ENCODE measurements at regions not wholly inside any gene's neighbourhood (a gene's known extent, or its start where the extent isn't known, plus 50 kb on each side); places are given as distances from the start of the nearest gene placed in this dataset.
"Not testable (repeated sequence)": the region's sequence is repeated elsewhere in the genome, so short reads cannot be mapped to it uniquely, and the experiment has no call there.

DNA sequence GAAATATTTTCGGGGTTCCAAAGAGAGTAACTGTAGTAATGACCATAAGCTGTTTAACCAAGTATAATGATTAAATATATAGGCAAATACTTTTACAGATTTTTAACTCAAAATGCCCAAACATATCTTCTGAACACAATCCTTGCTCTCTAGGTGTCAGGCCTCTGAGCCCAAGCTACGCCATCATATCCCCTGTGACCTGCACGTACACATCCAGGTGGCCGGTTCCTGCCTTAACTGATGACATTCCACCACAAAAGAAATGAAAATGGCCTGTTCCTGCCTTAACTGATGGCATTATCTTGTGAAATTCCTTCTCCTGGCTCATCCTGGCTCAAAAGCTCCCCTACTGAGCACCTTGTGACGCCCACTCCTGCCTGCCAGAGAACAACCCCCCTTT, 1305.1 kb upstream of the ACVR2A start:
- H3K4me3 ChIP-seq (ENCODE audit: low read length); H3K27ac ChIP-seq (ENCODE audit: low read depth, low read length); H3K9ac ChIP-seq (ENCODE audit: low read length); H3K4me1 ChIP-seq (ENCODE audit: control insufficient read depth, insufficient read depth, low read length); H3K27me3 ChIP-seq (ENCODE audit: control insufficient read depth, insufficient read depth, low read length); H3K36me3 ChIP-seq (ENCODE audit: control insufficient read depth, insufficient read depth, low read length): not testable (repeated sequence)

DNA sequence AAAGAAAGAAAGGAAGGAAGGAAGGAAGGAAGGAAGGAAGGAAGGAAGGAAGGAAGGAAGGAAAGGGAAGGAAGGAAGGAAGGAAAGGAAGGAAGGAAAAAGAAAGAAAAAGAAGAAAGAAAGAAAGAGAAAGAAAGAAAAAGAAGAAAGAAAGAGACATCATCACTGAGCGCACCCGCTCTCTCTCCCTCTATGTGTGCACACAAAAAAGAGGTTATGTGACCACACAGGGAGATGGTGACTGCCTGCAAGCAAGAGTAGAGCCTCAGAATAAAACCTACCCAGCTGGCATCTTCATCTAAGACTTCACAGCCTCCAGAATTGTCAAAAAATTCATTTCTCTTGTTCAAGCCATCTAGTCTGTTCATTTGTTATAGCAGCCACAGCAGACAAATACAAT, 1307.4 kb upstream of the ACVR2A start:
- H3K27ac ChIP-seq (ENCODE audit: low read depth, low read length): no peak overlapping the region
- no peak overlapping the region for H3K4me3 ChIP-seq (ENCODE audit: low read length)
- H3K4me1 ChIP-seq (ENCODE audit: control insufficient read depth, insufficient read depth, low read length): no peaks in the 10 kb centered on the region
- no peaks in the 10 kb centered on the region for H3K36me3 ChIP-seq (ENCODE audit: control insufficient read depth, insufficient read depth, low read length)
- H3K9ac ChIP-seq (ENCODE audit: low read length): no peak overlapping the region
- H3K27me3 ChIP-seq (ENCODE audit: control insufficient read depth, insufficient read depth, low read length): no peaks in the 10 kb centered on the region

DNA sequence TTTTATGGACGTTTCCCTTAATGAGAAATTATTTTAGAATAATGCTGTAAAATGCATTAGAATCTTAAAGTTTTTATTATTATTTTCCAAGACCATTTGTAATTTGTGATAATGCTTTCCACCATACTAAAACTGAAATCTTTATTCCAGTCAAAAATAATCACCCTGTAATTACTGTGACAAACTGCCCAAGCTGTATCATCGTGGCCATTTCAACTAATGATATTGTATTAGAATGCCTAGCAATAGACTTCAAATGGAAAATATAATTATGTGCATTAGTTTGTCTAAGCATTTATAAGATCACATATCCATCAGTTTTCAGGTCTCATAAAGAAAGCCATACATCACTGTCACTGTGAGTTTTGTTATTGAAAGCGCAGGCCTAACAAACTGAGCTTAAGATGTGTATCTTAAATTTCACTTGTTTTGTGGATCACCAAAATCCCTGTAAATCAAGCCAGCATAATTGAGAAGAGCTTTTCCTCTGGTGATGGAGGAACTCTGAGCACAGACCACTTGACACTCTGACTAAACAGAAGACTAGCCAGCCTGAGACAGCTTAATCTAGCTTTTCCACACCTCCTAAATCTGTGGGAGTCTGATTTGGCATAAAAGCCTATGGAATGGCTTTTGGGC, 1312.2 kb upstream of the ACVR2A start:
- H3K4me3 ChIP-seq (ENCODE audit: low read length): no peak overlapping the region

DNA sequence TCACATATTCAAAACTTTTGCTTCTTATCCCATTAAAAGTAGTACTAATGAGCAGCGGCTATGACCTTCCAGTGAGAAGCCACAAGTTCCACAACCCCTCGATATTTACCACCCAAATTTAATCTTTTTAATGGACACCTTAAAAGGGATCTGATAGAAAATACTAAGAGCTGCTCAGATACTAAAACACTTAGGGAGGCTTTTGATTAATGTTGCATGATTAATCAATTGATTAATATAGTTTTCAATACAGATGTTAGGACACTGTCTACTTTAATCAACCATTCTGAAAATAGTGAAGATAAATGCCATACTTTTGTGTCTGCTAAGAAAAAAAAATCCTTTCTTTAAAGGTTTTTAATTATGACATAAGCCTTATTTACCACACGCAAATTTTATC, 1312.8 kb upstream of the ACVR2A start:
- Histone ChIP-seq H3K9ac (ENCODE audit: low read length) (no peak overlapping the region), H3K27me3 (ENCODE audit: control insufficient read depth, insufficient read depth, low read length) (no peaks in the 10 kb centered on the region), H3K4me3 (ENCODE audit: low read length) (no peak overlapping the region), H3K36me3 (ENCODE audit: control insufficient read depth, insufficient read depth, low read length) (no peaks in the 10 kb centered on the region), H3K4me1 (ENCODE audit: control insufficient read depth, insufficient read depth, low read length) (no peaks in the 10 kb centered on the region), H3K27ac (ENCODE audit: low read depth, low read length) (no peak overlapping the region)

More for the DNA sequence above, 1312.2 kb upstream of the ACVR2A start:
- no peaks in the 10 kb centered on the region for H3K36me3 ChIP-seq (ENCODE audit: control insufficient read depth, insufficient read depth, low read length)
- no peaks in the 10 kb centered on the region for H3K27me3 ChIP-seq (ENCODE audit: control insufficient read depth, insufficient read depth, low read length)
- H3K4me1 ChIP-seq (ENCODE audit: control insufficient read depth, insufficient read depth, low read length): no peaks in the 10 kb centered on the region
- H3K9ac ChIP-seq (ENCODE audit: low read length): no peak overlapping the region
- H3K27ac ChIP-seq (ENCODE audit: low read depth, low read length): no peak overlapping the region

DNA sequence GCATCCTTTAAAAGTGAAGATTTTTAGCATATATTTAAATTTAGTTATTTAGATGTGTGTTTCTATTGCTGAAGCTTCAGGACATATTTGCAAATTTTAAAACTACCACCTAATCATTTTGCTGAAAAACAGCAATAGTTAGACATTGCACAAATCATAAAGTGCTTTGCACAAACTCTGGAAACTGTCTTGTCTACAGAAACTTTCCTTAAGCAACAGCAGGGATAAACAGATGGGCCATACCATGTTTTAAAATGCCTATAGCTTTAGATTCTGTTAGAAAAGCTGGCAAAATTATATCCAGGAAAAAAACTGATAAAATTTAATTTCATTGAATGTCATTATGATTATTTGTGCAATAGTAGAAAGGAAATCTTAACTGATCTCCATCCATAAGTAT, 1313.9 kb upstream of the ACVR2A start:
- Histone ChIP-seq H3K27ac (ENCODE audit: low read depth, low read length) (no peak overlapping the region), H3K27me3 (ENCODE audit: control insufficient read depth, insufficient read depth, low read length) (no peaks in the 10 kb centered on the region), H3K36me3 (ENCODE audit: control insufficient read depth, insufficient read depth, low read length) (no peaks in the 10 kb centered on the region), H3K4me3 (ENCODE audit: low read length) (no peak overlapping the region), H3K9ac (ENCODE audit: low read length) (no peak overlapping the region), H3K4me1 (ENCODE audit: control insufficient read depth, insufficient read depth, low read length) (no peaks in the 10 kb centered on the region)

DNA sequence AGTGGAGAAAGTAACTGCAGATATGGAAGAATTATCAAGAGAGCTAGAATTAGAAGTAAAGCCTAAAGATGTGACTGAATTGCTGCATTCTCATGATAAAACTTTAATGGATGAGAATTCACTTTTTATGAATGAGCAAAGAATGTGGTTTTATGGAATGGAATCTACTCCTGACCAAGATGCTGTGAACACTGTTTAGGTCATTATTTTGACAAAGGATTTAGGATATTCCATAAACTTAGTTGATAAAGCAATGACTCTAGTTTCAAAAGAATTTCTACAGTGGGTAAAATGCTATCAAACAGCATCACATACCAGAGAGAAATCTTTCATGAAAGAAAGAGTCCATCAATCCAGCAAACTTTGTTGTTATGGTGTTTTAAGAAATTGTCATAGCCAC, 1317.7 kb upstream of the ACVR2A start:
- Histone ChIP-seq H3K36me3 (ENCODE audit: control insufficient read depth, insufficient read depth, low read length) (no peaks in the 10 kb centered on the region), H3K27me3 (ENCODE audit: control insufficient read depth, insufficient read depth, low read length) (no peaks in the 10 kb centered on the region), H3K4me1 (ENCODE audit: control insufficient read depth, insufficient read depth, low read length) (no peaks in the 10 kb centered on the region), H3K27ac (ENCODE audit: low read depth, low read length) (no peak overlapping the region), H3K4me3 (ENCODE audit: low read length) (no peak overlapping the region), H3K9ac (ENCODE audit: low read length) (no peak overlapping the region)

DNA sequence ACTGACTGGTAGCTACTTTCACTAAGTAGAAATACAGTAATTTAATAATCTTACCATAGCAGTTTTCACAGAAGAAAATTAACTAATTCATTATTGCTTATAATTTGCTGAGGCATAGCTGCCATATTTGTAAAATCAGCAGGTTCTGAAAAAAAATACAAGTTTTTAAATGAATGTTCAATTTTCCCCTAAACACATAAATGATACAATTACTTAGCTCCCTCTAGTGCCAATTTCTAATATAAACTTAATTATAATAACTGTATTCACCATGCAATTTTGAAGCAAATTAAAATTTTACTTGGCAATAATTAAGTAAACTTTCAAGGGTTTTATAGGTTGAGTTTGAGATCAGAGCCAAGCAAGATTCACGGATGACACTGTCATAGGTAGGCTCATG, 1321.6 kb upstream of the ACVR2A start:
- H3K4me3 ChIP-seq (ENCODE audit: low read length): no peak overlapping the region
- no peaks in the 10 kb centered on the region for H3K36me3 ChIP-seq (ENCODE audit: control insufficient read depth, insufficient read depth, low read length)
- no peaks in the 10 kb centered on the region for H3K4me1 ChIP-seq (ENCODE audit: control insufficient read depth, insufficient read depth, low read length)
- no peak overlapping the region for H3K27ac ChIP-seq (ENCODE audit: low read depth, low read length)
- no peak overlapping the region for H3K9ac ChIP-seq (ENCODE audit: low read length)
- no peaks in the 10 kb centered on the region for H3K27me3 ChIP-seq (ENCODE audit: control insufficient read depth, insufficient read depth, low read length)

DNA sequence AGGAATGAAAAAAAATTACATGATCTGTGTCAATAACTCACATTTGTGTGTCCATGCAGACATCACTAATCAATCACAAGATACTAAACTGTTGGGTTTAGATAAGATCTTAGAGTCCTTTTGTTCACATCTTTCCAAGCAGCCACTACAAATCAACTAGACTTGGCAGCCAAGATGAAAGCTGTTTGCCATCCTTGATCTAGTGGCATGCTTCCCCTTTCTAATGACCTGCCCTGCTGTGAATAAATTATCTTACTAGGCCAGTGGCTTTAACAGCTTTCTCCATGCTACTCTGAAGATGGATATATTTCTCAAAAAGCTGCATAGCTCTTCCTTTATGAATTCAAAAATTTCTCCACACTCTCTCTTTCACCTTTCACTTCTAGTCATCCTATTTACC, 1338.0 kb upstream of the ACVR2A start:
- Histone ChIP-seq H3K9ac (ENCODE audit: low read length) (no peak overlapping the region), H3K4me1 (ENCODE audit: control insufficient read depth, insufficient read depth, low read length) (no peaks in the 10 kb centered on the region), H3K4me3 (ENCODE audit: low read length) (no peak overlapping the region), H3K36me3 (ENCODE audit: control insufficient read depth, insufficient read depth, low read length) (no peaks in the 10 kb centered on the region), H3K27me3 (ENCODE audit: control insufficient read depth, insufficient read depth, low read length) (no peaks in the 10 kb centered on the region), H3K27ac (ENCODE audit: low read depth, low read length) (no peak overlapping the region)

DNA sequence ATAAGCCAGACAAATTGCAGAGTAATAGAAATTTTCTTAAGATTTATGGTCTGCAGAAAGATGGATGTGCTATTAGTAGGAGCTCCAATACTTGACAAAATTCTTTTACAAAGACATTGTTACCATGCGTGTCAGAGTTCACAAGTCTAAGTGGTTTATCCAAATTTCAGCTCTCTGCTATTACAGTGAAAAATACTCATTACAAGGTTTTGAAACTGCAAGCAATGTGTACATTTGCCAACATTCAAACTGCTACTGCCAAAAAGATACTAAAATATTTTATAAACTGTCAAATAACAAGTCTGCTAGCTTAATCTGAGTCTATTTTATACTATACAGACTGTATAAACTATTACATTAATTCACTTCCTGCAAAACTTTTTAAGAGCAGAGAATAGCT, 1341.5 kb upstream of the ACVR2A start:
- Histone ChIP-seq H3K4me3 (ENCODE audit: low read length) (no peak overlapping the region), H3K27ac (ENCODE audit: low read depth, low read length) (no peak overlapping the region), H3K4me1 (ENCODE audit: control insufficient read depth, insufficient read depth, low read length) (no peaks in the 10 kb centered on the region), H3K27me3 (ENCODE audit: control insufficient read depth, insufficient read depth, low read length) (no peaks in the 10 kb centered on the region), H3K9ac (ENCODE audit: low read length) (no peak overlapping the region), H3K36me3 (ENCODE audit: control insufficient read depth, insufficient read depth, low read length) (no peaks in the 10 kb centered on the region)

DNA sequence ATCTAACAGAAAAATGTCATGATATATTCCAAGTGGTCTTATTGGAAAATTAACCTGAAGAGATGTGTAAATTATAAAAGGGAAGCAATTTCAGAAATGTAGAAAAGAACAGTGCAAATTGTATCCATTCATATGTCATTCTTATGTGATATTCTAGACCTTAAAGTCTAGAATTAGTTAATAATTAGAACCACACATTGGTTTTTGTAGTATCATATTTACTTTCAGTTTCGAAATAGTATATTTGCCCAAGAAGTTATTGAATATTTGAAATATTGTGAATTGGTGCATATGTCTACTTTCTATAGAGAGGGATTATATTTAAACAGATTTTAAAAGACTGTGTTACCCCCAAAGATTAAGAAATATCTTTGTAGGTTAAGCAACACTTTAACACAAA, 1348.6 kb upstream of the ACVR2A start:
- H3K4me1 ChIP-seq (ENCODE audit: control insufficient read depth, insufficient read depth, low read length): no peaks in the 10 kb centered on the region
- H3K9ac ChIP-seq (ENCODE audit: low read length): no peak overlapping the region
- no peaks in the 10 kb centered on the region for H3K36me3 ChIP-seq (ENCODE audit: control insufficient read depth, insufficient read depth, low read length)
- H3K27ac ChIP-seq (ENCODE audit: low read depth, low read length): no peak overlapping the region
- H3K4me3 ChIP-seq (ENCODE audit: low read length): no peak overlapping the region
- no peaks in the 10 kb centered on the region for H3K27me3 ChIP-seq (ENCODE audit: control insufficient read depth, insufficient read depth, low read length)

DNA sequence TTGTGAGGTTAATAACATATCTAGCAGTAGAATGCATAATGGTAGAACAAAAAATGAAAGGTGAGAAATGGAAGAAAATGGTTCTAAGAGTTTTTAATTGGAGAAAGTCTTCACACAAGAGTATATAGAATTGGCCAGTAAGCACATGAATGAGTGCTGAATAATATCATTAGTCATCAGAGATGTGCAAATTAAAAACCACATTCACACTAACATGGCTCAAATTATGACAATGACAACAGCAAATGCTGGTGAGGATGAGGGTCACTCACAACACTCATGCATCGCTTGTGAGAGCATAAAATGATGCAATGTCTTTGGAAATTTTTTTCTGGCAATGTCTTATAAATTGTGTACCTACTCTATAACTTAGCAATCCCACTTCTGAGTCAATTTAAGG, 1355.4 kb upstream of the ACVR2A start:
- H3K27me3 ChIP-seq (ENCODE audit: control insufficient read depth, insufficient read depth, low read length): no peaks in the 10 kb centered on the region
- H3K36me3 ChIP-seq (ENCODE audit: control insufficient read depth, insufficient read depth, low read length): no peaks in the 10 kb centered on the region
- H3K4me3 ChIP-seq (ENCODE audit: low read length): no peak overlapping the region
- no peak overlapping the region for H3K27ac ChIP-seq (ENCODE audit: low read depth, low read length)
- no peaks in the 10 kb centered on the region for H3K4me1 ChIP-seq (ENCODE audit: control insufficient read depth, insufficient read depth, low read length)
- no peak overlapping the region for H3K9ac ChIP-seq (ENCODE audit: low read length)

DNA sequence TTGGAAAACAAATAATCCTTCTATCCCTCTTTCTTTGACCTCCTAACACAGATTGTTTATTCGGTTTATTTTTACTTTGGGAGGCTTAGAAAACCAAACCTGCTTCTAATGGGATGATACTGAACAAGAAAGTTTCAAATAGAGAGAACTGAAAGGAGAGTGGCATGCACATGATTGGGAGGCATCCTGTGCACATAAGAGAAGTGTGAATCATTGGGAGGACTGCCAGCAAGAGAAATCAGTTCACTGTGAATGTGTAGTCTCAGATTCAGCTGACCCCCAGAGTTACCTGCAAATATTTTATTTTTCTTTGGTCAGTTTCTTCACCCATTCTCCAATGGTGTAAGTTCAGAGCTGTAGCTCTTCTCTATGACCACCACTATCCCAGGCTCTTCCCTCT, 1363.2 kb upstream of the ACVR2A start:
- no peaks in the 10 kb centered on the region for H3K4me1 ChIP-seq (ENCODE audit: control insufficient read depth, insufficient read depth, low read length)
- no peaks in the 10 kb centered on the region for H3K27me3 ChIP-seq (ENCODE audit: control insufficient read depth, insufficient read depth, low read length)
- H3K27ac ChIP-seq (ENCODE audit: low read depth, low read length): no peak overlapping the region
- no peaks in the 10 kb centered on the region for H3K36me3 ChIP-seq (ENCODE audit: control insufficient read depth, insufficient read depth, low read length)
- H3K4me3 ChIP-seq (ENCODE audit: low read length): no peak overlapping the region
- H3K9ac ChIP-seq (ENCODE audit: low read length): no peak overlapping the region

DNA sequence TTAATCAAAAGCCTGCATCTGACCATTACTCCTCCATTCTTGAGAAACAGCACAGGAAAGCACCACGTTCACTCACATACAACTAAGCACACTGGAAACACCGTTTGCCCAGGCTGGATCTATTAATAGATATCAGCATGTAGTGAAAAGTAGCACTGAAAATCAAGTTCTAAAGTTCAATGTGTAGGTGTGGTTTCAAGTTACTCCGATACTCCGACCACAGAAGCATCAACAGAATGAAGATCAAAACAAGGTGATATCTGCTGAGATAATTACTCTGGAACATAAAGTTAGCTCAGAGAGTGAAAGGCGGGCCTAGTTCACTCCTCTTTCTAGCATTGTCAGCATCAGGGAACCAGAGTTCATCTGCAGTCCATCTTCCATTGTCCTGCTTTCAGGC, 1367.4 kb upstream of the ACVR2A start:
- no peaks in the 10 kb centered on the region for H3K4me1 ChIP-seq (ENCODE audit: control insufficient read depth, insufficient read depth, low read length)
- H3K9ac ChIP-seq (ENCODE audit: low read length): no peak overlapping the region
- no peaks in the 10 kb centered on the region for H3K27me3 ChIP-seq (ENCODE audit: control insufficient read depth, insufficient read depth, low read length)
- H3K4me3 ChIP-seq (ENCODE audit: low read length): no peak overlapping the region
- H3K27ac ChIP-seq (ENCODE audit: low read depth, low read length): no peak overlapping the region
- H3K36me3 ChIP-seq (ENCODE audit: control insufficient read depth, insufficient read depth, low read length): no peaks in the 10 kb centered on the region

Measured in rectal smooth muscle tissue (tissue), 1 donor.